Thyroid gland (tissue), 4 donors: ENCODE measurements at regions not wholly inside any gene's neighbourhood (a gene's known extent, or its start where the extent isn't known, plus 50 kb on each side); places are given as distances from the start of the nearest gene placed in this dataset.

Experiments
- CTCF ChIP-seq, 6 experiments: fragments of 200-600 bp in 3 of 6; fragments of 450-650 bp in 3 of 6; sonication (generic) in 3 of 6; IDR thresholded peaks; one replicate each; pipeline ENCODE4 v1.5.1; 2016 to 2019; ENCODE audit warnings: antibody characterized with exemption in 6 of 6, mild to moderate bottlenecking in 2 of 6, inconsistent platforms in 1 of 6, moderate library complexity in 1 of 6
- POLR2A ChIP-seq, 2 donors: fragments of 450-650 bp; IDR thresholded peaks; one replicate each; pipeline ENCODE4 v1.6.1; 2017; ENCODE audit warnings: antibody characterized with exemption in 2 of 2, mild to moderate bottlenecking in 2 of 2, moderate library complexity in 1 of 2

- no peak for TF ChIP-seq CTCF (IDR thresholded peaks at IDR 0.05)
- TF ChIP-seq POLR2A (IDR thresholded peaks at IDR 0.05), result no peak
Observed at GRCh38 chr10:128318366-128318765, 192.1 kb upstream of the MKI67 start.
